ENCODE measurements at regions not wholly inside any gene's neighbourhood (a gene's known extent, or its start where the extent isn't known, plus 50 kb on each side); places are given as distances from the start of the nearest gene placed in this dataset.

DNA sequence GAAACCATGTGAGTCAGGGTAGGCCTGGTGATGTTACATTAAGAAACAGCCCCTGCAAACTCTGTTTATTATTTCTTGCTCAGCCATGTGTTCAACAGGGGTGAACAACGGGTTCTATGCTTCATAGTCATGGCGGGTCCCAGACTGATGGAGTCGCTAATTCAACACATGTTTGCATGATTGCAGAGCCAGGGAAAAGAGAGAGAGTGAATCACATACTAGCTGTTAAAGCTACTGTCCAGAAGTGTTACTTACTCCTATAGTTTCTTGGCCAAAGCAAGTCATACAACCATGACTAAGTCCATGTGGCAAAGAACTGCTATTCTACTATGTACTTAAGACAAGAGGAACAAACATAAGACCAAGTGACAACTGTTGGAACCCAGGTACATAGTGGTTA lies 241.2 kb upstream of the SKOR2 start:
- TF ChIP-seq CTCF (IDR thresholded peaks at IDR 0.05; ENCODE audit: low read depth, low read length), result no peak
- TF ChIP-seq EZH2phosphoT487 (IDR thresholded peaks at IDR 0.05; ENCODE audit: low read depth), result no peak
